Colonic mucosa (tissue), 4 donors: ENCODE measurements at regions not wholly inside any gene's neighbourhood (a gene's known extent, or its start where the extent isn't known, plus 50 kb on each side); places are given as distances from the start of the nearest gene placed in this dataset.
A peak's percentile ranks its signal among the peaks of the same experiment; 100 is the strongest.

Source experiments
- DNase-seq: peaks from one replicate; pipeline ENCODE4 v3.0.0-alpha.2; 2020
- H3K27ac ChIP-seq: fragments of 200-600 bp; one replicate; pipeline ENCODE4 v1.8.0; 2021
- H3K27me3 ChIP-seq: fragments of 200-600 bp; one replicate; pipeline ENCODE4 v1.8.0; 2021
- H3K36me3 ChIP-seq: fragments of 200-600 bp; one replicate; pipeline ENCODE4 v1.8.0; 2021
- H3K4me1 ChIP-seq: fragments of 200-600 bp; one replicate; pipeline ENCODE4 v1.8.0; 2021; ENCODE audit warnings: mild to moderate bottlenecking
- H3K4me3 ChIP-seq: fragments of 200-600 bp; one replicate; pipeline ENCODE4 v1.8.0; 2021
- H3K9ac ChIP-seq, 2 donors: one replicate each; pipeline ENCODE4 v1.7.0; 2013; ENCODE audit warnings: control low read depth in 2 of 2, low read depth in 2 of 2, low read length in 2 of 2
- H3K9me3 ChIP-seq: fragments of 200-600 bp; one replicate; pipeline ENCODE4 v1.8.0; 2021
- intact Hi-C: fragments of 100-400 bp; cut with DNase I; formaldehyde crosslinking; loops from one replicate; pipeline ENCODE4 v1.14.1; 2022
- TF ChIP-seq, protein P1 (sequence below): fragments of 200-600 bp; IDR thresholded peaks from one replicate; pipeline ENCODE4 v1.8.0; 2022; ENCODE audit warnings: antibody characterized with exemption, mild to moderate bottlenecking
- donor health status: healthy.
- donor health status: DM: no; HTN: no; CAD: no.
- donor health status: DM: no; HTN: no; CAD: no.

DNA sequence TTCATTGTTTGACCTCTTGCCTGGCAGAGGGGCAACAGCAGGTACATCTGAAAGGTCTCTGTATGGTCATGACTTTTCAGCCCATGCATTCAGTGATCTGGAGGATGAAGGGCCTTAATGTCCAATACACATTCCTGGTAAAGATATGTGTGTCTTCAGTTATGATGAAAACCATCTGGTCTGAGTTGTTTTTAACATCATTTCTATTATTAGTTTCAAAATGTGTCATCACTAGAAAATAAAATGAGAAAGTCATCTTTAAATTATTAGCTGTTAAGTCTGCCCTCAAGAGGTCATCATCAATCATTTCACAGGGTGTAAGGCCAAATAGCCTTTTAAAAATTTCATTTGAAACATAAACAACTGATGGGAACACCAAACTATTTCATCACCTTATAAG lies 92.1 kb upstream of the PLSCR4 start:
- TF ChIP-seq, protein P1, sequence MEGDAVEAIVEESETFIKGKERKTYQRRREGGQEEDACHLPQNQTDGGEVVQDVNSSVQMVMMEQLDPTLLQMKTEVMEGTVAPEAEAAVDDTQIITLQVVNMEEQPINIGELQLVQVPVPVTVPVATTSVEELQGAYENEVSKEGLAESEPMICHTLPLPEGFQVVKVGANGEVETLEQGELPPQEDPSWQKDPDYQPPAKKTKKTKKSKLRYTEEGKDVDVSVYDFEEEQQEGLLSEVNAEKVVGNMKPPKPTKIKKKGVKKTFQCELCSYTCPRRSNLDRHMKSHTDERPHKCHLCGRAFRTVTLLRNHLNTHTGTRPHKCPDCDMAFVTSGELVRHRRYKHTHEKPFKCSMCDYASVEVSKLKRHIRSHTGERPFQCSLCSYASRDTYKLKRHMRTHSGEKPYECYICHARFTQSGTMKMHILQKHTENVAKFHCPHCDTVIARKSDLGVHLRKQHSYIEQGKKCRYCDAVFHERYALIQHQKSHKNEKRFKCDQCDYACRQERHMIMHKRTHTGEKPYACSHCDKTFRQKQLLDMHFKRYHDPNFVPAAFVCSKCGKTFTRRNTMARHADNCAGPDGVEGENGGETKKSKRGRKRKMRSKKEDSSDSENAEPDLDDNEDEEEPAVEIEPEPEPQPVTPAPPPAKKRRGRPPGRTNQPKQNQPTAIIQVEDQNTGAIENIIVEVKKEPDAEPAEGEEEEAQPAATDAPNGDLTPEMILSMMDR = no peak
- DNase-seq = no peak
- no peak overlapping the region for H3K9ac ChIP-seq
- no peaks in the 10 kb centered on the region for H3K9me3 ChIP-seq
- H3K4me1 ChIP-seq = no peaks in the 10 kb centered on the region
- H3K4me3 ChIP-seq = no peak overlapping the region
- intact Hi-C loops = no loop called here
- H3K27me3 ChIP-seq = no peaks in the 10 kb centered on the region
- H3K27ac ChIP-seq = no peak overlapping the region
- H3K36me3 ChIP-seq = no peaks in the 10 kb centered on the region

GRCh38 chr3:146339349-146339748 lies 88.4 kb upstream of the PLSCR4 start:
- no peak for DNase-seq
- Histone ChIP-seq H3K4me3 (no peak overlapping the region), H3K27me3 (no peaks in the 10 kb centered on the region), H3K4me1 (no peaks in the 10 kb centered on the region), H3K27ac (no peak overlapping the region), H3K9me3 (no peaks in the 10 kb centered on the region), H3K9ac (no peak overlapping the region), H3K36me3 (no peaks in the 10 kb centered on the region)
- TF ChIP-seq, protein P1 = no peak
- intact Hi-C loops = loop anchor here (5.0 kb wide), 1 partner anchor 243 kb away; no protein-coding TSS in a partner anchor

- H3K4me1 ChIP-seq = no peaks in the 10 kb centered on the region
- H3K27ac ChIP-seq = no peak overlapping the region
- DNase-seq = no peak
- intact Hi-C loops = loop anchor here (5.0 kb wide), 1 partner anchor 244 kb away; no protein-coding TSS in a partner anchor
- TF ChIP-seq, protein P1 = no peak
- H3K36me3 ChIP-seq = no peaks in the 10 kb centered on the region
- no peak overlapping the region for H3K9ac ChIP-seq
- no peaks in the 10 kb centered on the region for H3K9me3 ChIP-seq
- no peaks in the 10 kb centered on the region for H3K27me3 ChIP-seq
- H3K4me3 ChIP-seq = no peak overlapping the region
Measured at GRCh38 chr3:146337991-146338390, 87.1 kb upstream of the PLSCR4 start.

GRCh38 chr3:146335386-146335785 lies 84.5 kb upstream of the PLSCR4 start:
- no peaks in the 10 kb centered on the region for H3K27me3 ChIP-seq
- intact Hi-C loops = loop anchor here (5.0 kb wide), 1 partner anchor 247 kb away; no protein-coding TSS in a partner anchor
- TF ChIP-seq, protein P1 = no peak
- no peaks in the 10 kb centered on the region for H3K4me1 ChIP-seq
- no peak overlapping the region for H3K27ac ChIP-seq
- H3K36me3 ChIP-seq = no peaks in the 10 kb centered on the region
- H3K4me3 ChIP-seq = no peak overlapping the region
- no peak for DNase-seq
- no peak overlapping the region for H3K9ac ChIP-seq
- no peaks in the 10 kb centered on the region for H3K9me3 ChIP-seq

GRCh38 chr3:146334151-146334550 lies 83.2 kb upstream of the PLSCR4 start:
- H3K4me3 ChIP-seq = no peak overlapping the region
- no peak overlapping the region for H3K27ac ChIP-seq
- no peaks in the 10 kb centered on the region for H3K9me3 ChIP-seq
- no peaks in the 10 kb centered on the region for H3K36me3 ChIP-seq
- peak; percentile 23 for DNase-seq
- H3K27me3 ChIP-seq = no peaks in the 10 kb centered on the region
- H3K9ac ChIP-seq = no peak overlapping the region
- H3K4me1 ChIP-seq = no peaks in the 10 kb centered on the region
- TF ChIP-seq, protein P1 = no peak
- intact Hi-C loops = no loop called here

- Histone ChIP-seq H3K4me1 (no peaks in the 10 kb centered on the region), H3K9ac (no peak overlapping the region), H3K36me3 (no peaks in the 10 kb centered on the region), H3K27me3 (no peaks in the 10 kb centered on the region), H3K9me3 (no peaks in the 10 kb centered on the region), H3K4me3 (no peak overlapping the region), H3K27ac (no peak overlapping the region)
- no peak for DNase-seq
- TF ChIP-seq, protein P1 = no peak
- intact Hi-C loops = no loop called here
Measured at GRCh38 chr3:146331967-146332366, 81.1 kb upstream of the PLSCR4 start.
